ENCODE measurements at regions not wholly inside any gene's neighbourhood (a gene's known extent, or its start where the extent isn't known, plus 50 kb on each side); places are given as distances from the start of the nearest gene placed in this dataset.
"Not testable (repeated sequence)": the region's sequence is repeated elsewhere in the genome, so short reads cannot be mapped to it uniquely, and the experiment has no call there.

- H3K4me1 ChIP-seq; H3K4me3 ChIP-seq; H3K27me3 ChIP-seq (ENCODE audit: low read depth); H3K9me3 ChIP-seq; DNase-seq (ENCODE audit: low spot score in 2 of 2); in situ Hi-C loops (cut with MboI; ENCODE audit: low sequenced_read_pairs); H3K36me3 ChIP-seq (replicated peaks): not testable (repeated sequence)
Observed at GRCh38 chr1:149278156-149278555, 174.8 kb upstream of the NBPF9 start.

DNA sequence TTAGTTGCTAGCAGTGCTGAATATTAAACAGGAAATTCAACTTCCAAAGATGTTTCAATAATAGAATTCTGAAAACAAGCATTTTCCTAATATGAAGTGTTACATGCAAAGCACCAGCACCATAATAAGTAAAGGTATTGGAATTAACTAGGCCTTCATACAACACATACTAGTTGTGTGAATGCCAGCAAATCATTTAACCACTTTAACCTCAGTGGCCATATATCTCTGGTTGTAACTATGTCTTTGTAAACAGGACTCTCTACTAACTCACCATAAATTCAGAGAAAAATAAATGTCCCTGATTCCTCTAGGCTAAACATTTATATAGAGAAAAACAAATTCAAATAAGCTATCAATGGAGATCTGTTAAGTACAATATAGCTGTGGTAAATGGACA, 175.7 kb upstream of the NBPF9 start:
- DNase-seq (ENCODE audit: low spot score in 2 of 2); H3K4me3 ChIP-seq; in situ Hi-C loops (cut with MboI; ENCODE audit: low sequenced_read_pairs); H3K9me3 ChIP-seq; H3K27me3 ChIP-seq (ENCODE audit: low read depth); H3K36me3 ChIP-seq (replicated peaks); H3K4me1 ChIP-seq: not testable (repeated sequence)

DNA sequence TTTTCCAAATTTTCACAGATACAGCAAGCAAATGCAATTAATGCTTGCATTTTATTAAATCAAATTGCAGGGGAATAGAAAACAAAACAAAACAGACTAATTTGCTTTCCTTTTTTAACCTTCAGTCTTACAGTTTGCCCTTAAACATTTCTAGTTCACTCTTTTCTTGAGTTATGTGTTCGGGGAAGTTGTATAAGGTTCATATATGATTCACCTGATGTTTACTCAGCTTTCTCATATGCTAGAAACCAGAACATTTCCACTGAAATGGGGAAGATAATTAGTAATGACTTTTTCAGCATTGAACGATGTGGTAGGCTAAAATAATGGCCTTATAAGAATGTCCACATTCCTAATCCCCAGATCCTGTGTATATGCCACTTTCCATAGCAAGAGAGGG, 176.2 kb upstream of the NBPF9 start:
- DNase-seq (ENCODE audit: low spot score in 2 of 2); H3K4me3 ChIP-seq; H3K9me3 ChIP-seq; H3K4me1 ChIP-seq; H3K27me3 ChIP-seq (ENCODE audit: low read depth); H3K36me3 ChIP-seq (replicated peaks); in situ Hi-C loops (cut with MboI; ENCODE audit: low sequenced_read_pairs): not testable (repeated sequence)

- H3K4me1 ChIP-seq; in situ Hi-C loops (cut with MboI; ENCODE audit: low sequenced_read_pairs); H3K27me3 ChIP-seq (ENCODE audit: low read depth): not testable (repeated sequence)
Observed at GRCh38 chr1:149284773-149285172, 181.4 kb upstream of the NBPF9 start.

DNA sequence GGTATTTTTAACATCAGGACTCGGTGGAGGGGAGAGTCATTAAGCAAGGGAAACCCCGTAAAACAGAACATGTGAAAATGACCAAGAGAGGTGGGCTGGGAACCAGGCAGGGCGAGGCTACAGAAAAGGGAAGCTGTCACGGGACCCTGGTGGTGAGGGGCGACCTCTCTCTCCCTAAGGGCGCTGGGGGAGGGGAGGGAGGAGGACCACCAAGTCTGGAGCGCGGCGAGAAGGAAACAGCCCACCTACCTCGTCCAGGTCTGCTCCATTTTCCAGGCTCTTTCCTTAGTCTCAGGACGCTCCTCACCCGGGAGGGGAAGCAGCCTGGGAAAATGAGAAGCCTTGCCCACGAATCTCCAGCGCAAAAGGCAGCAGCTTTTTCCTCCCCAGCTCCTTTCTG, 181.9 kb upstream of the NBPF9 start:
- DNase-seq (ENCODE audit: low spot score in 2 of 2); H3K4me3 ChIP-seq; H3K36me3 ChIP-seq (replicated peaks); H3K9me3 ChIP-seq; H3K4me1 ChIP-seq; H3K27me3 ChIP-seq (ENCODE audit: low read depth); in situ Hi-C loops (cut with MboI; ENCODE audit: low sequenced_read_pairs): not testable (repeated sequence)

More at GRCh38 chr1:149284773-149285172, 181.4 kb upstream of the NBPF9 start:
- not testable (repeated sequence) for DNase-seq (ENCODE audit: low spot score in 2 of 2); H3K36me3 ChIP-seq (replicated peaks); H3K4me3 ChIP-seq; H3K9me3 ChIP-seq

GRCh38 chr1:149285638-149286037, 182.3 kb upstream of the NBPF9 start:
- H3K4me3 ChIP-seq; DNase-seq (ENCODE audit: low spot score in 2 of 2); H3K9me3 ChIP-seq; H3K36me3 ChIP-seq (replicated peaks); H3K4me1 ChIP-seq; H3K27me3 ChIP-seq (ENCODE audit: low read depth); in situ Hi-C loops (cut with MboI; ENCODE audit: low sequenced_read_pairs): not testable (repeated sequence)

DNA sequence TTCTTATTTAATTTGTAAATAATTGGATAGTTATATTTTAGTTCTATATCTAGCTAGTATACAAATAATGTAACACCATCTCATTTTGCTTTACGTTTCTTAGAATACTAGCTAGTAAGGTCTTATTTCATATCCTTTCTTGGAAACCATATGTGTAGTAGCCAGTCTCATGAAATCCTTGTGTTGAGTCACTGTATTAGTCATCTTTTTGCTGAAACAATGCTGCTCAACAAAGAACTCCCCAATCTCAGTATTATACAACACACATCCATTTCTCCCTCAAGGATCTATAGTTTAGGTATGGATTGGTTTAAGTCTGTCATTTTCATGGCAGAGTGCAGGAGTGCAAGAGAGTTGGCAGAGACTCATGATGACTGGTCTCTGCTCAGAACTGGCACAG, 185.2 kb upstream of the NBPF9 start:
- H3K9me3 ChIP-seq; H3K4me1 ChIP-seq; H3K36me3 ChIP-seq (replicated peaks); H3K4me3 ChIP-seq; DNase-seq (ENCODE audit: low spot score in 2 of 2); in situ Hi-C loops (cut with MboI; ENCODE audit: low sequenced_read_pairs); H3K27me3 ChIP-seq (ENCODE audit: low read depth): not testable (repeated sequence)

DNA sequence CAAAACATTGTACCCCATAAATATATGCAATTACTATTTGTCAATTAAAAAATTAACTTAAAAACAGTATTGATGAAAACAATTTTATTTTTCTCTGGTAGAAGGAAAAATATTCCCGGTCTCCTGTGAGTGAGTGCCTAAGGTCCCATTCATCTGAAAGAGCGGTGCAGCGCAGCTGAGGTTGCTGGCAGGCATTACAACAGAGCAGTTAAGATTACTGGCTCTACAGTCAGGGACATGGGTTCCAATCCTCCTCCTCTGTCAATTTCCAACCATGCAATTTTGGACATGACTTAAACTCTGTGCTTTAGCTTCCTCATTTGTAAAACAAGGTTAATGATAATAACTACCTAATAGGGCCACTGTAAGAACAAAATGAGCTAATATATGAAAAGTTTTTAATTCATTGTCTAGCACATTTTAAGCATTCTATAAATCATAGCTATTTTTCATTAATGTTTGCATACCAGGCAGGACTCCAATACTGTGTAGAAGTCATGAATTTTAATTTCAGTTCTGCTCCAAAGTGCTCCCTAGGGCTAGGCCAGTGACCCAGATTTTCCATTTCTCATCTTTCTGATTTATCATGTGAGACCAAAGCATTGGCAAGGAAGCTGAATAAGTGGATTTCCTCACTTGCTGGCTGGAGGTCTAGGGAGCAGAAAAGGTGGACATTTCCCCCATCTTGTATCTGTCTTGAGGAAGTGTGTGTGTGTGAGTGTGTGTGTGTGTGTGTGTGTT, 174.2 kb upstream of the NBPF19 start:
- H3K36me3 ChIP-seq (replicated peaks); H3K27me3 ChIP-seq (ENCODE audit: low read depth); DNase-seq (ENCODE audit: low spot score in 2 of 2); H3K4me1 ChIP-seq; in situ Hi-C loops (cut with MboI; ENCODE audit: low sequenced_read_pairs); H3K4me3 ChIP-seq; H3K9me3 ChIP-seq: not testable (repeated sequence)

- H3K4me1 ChIP-seq; H3K4me3 ChIP-seq; H3K27me3 ChIP-seq (ENCODE audit: low read depth); in situ Hi-C loops (cut with MboI; ENCODE audit: low sequenced_read_pairs); H3K9me3 ChIP-seq; H3K36me3 ChIP-seq (replicated peaks); DNase-seq (ENCODE audit: low spot score in 2 of 2): not testable (repeated sequence)
Observed at GRCh38 chr1:149301282-149301681, 173.6 kb upstream of the NBPF19 start.

- in situ Hi-C loops (cut with MboI; ENCODE audit: low sequenced_read_pairs); H3K36me3 ChIP-seq (replicated peaks); H3K9me3 ChIP-seq; H3K27me3 ChIP-seq (ENCODE audit: low read depth); H3K4me1 ChIP-seq; DNase-seq (ENCODE audit: low spot score in 2 of 2); H3K4me3 ChIP-seq: not testable (repeated sequence)
Observed at GRCh38 chr1:149304796-149305195, 170.0 kb upstream of the NBPF19 start.

DNA sequence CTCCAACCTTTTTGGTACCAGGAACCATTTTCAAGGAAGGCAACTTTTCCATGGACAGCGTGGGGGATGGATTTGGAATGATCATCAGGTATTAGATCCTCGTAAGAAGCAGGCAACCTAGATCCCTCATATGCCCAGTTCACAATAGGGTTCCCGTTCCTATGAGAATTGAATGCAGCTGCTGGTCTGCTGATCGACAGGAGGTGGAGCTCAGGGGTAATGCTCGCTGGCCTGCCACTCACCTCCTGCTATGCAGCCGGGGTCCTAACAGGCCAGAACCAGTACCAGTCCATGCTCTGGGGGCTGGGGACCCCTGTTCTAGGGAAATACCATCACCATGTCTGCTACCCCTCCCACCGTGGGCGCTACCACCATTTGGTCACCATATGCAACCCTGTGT, 167.2 kb upstream of the NBPF19 start:
- H3K27me3 ChIP-seq (ENCODE audit: low read depth); in situ Hi-C loops (cut with MboI; ENCODE audit: low sequenced_read_pairs); H3K4me1 ChIP-seq: not testable (repeated sequence)

GRCh38 chr1:149314921-149315320, 159.9 kb upstream of the NBPF19 start:
- in situ Hi-C loops (cut with MboI; ENCODE audit: low sequenced_read_pairs); H3K36me3 ChIP-seq (replicated peaks); H3K4me3 ChIP-seq; H3K4me1 ChIP-seq; H3K27me3 ChIP-seq (ENCODE audit: low read depth); H3K9me3 ChIP-seq; DNase-seq (ENCODE audit: low spot score in 2 of 2): not testable (repeated sequence)

More for the DNA sequence above, 167.2 kb upstream of the NBPF19 start:
- not testable (repeated sequence) for H3K36me3 ChIP-seq (replicated peaks); H3K9me3 ChIP-seq; H3K4me3 ChIP-seq; DNase-seq (ENCODE audit: low spot score in 2 of 2)

DNA sequence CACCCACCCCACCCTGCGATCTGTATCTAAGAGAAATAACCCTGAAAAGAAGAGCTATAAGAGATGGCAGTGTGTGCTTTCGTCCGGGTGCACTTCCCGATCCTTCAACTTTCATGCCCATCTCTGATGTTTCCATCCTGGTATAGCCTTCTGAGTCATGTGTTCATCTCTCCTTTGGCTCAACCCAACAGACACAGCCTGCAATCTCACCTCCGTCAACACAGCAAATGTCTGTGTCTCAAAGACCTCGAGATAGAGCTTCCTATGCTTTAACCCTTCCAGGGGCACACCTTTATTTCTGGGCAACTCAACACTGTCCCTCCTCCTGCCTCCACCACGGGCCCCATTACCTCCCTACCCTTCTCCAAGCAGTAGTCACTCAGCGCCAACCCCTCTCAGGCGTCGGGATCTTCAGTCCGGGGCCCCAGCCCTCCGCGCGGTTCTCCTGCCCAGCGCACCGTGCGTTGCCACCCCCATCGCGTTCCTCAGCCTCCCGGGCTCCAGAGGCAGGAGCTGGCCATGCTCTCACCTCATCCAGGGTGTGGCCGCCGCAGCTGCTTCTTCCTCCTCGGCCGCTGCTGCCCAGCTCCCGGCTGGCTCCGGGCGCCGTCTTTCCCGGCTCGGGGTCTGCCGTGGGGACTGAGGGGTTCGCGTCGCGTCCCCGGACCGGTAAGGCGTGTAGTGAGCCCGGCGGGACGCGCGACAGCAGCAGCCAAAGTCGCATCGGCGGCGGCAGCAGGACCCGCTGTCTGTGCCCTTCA, 153.7 kb upstream of the NBPF19 start:
- H3K36me3 ChIP-seq (replicated peaks); H3K4me1 ChIP-seq; in situ Hi-C loops (cut with MboI; ENCODE audit: low sequenced_read_pairs); H3K9me3 ChIP-seq; H3K27me3 ChIP-seq (ENCODE audit: low read depth); DNase-seq (ENCODE audit: low spot score in 2 of 2); H3K4me3 ChIP-seq: not testable (repeated sequence)

GRCh38 chr1:149321732-149322016, 153.2 kb upstream of the NBPF19 start:
- in situ Hi-C loops (cut with MboI; ENCODE audit: low sequenced_read_pairs); H3K9me3 ChIP-seq; H3K4me3 ChIP-seq; H3K4me1 ChIP-seq; H3K27me3 ChIP-seq (ENCODE audit: low read depth); H3K36me3 ChIP-seq (replicated peaks); DNase-seq (ENCODE audit: low spot score in 2 of 2): not testable (repeated sequence)

- H3K9me3 ChIP-seq; H3K4me3 ChIP-seq; H3K36me3 ChIP-seq (replicated peaks); H3K4me1 ChIP-seq; DNase-seq (ENCODE audit: low spot score in 2 of 2); H3K27me3 ChIP-seq (ENCODE audit: low read depth); in situ Hi-C loops (cut with MboI; ENCODE audit: low sequenced_read_pairs): not testable (repeated sequence)
Observed at GRCh38 chr1:149330081-149330335, 144.8 kb upstream of the NBPF19 start.

Measured in HAP-1 (cell line).